ENCODE measurements at regions not wholly inside any gene's neighbourhood (a gene's known extent, or its start where the extent isn't known, plus 50 kb on each side); places are given as distances from the start of the nearest gene placed in this dataset.
"Not testable (repeated sequence)": the region's sequence is repeated elsewhere in the genome, so short reads cannot be mapped to it uniquely, and the experiment has no call there.

GRCh38 chr7:19351341-19352304, 206.4 kb upstream of the FERD3L start:
- Histone ChIP-seq H3K9me3 (ENCODE audit: control insufficient read depth in 2 of 2, insufficient read depth in 1 of 2, low read depth in 1 of 2, low read length in 1 of 2) (peaks cover 0 to 1% of the 10 kb centered on the region in 2 donors), H3K27me3 (ENCODE audit: control insufficient read depth in 3 of 3, insufficient read depth in 3 of 3, low read length in 3 of 3) (no peaks in the 10 kb centered on the region), H3K36me3 (ENCODE audit: control insufficient read depth in 3 of 3, insufficient read depth in 2 of 3, low read depth in 1 of 3, low read length in 3 of 3) (no peaks in the 10 kb centered on the region), H3K27ac (ENCODE audit: low read depth in 1 of 3, low read length in 2 of 3) (no peak overlapping the region), H3K4me1 (ENCODE audit: control insufficient read depth in 3 of 3, insufficient read depth in 2 of 3, low read depth in 1 of 3, low read length in 2 of 3) (no peaks in the 10 kb centered on the region), H3K4me3 (ENCODE audit: low read depth in 1 of 3, low read length in 3 of 3) (no peak overlapping the region)
- DNase-seq, result no peak
- WGBS, 3 donors, result 82 to 84% (median 83%) methylated on average over 4 of the region's 4 CpGs
- no peak for FAIRE-seq

GRCh38 chr7:19339512-19339911, 194.3 kb upstream of the FERD3L start:
- Histone ChIP-seq H3K27me3 (ENCODE audit: control insufficient read depth in 3 of 3, insufficient read depth in 3 of 3, low read length in 3 of 3) (no peaks in the 10 kb centered on the region), H3K27ac (ENCODE audit: low read depth in 1 of 3, low read length in 2 of 3) (no peak overlapping the region), H3K9me3 (ENCODE audit: control insufficient read depth in 2 of 2, insufficient read depth in 1 of 2, low read depth in 1 of 2, low read length in 1 of 2) (peaks cover 1 to 10% of the 10 kb centered on the region in 2 donors), H3K4me3 (ENCODE audit: low read depth in 1 of 3, low read length in 3 of 3) (no peak overlapping the region), H3K36me3 (ENCODE audit: control insufficient read depth in 3 of 3, insufficient read depth in 2 of 3, low read depth in 1 of 3, low read length in 3 of 3) (no peaks in the 10 kb centered on the region), H3K4me1 (ENCODE audit: control insufficient read depth in 3 of 3, insufficient read depth in 2 of 3, low read depth in 1 of 3, low read length in 2 of 3) (no peaks in the 10 kb centered on the region)
- DNase-seq, result no peak
- no peak for FAIRE-seq
- WGBS, 3 donors, result 85 to 94% (median 88%) methylated on average over 11 of the region's 11 CpGs

GRCh38 chr7:19338512-19338911, 193.3 kb upstream of the FERD3L start:
- 84 to 88% (median 88%) methylated on average over 3 of the region's 3 CpGs for WGBS, 3 donors
- not testable (repeated sequence) for H3K4me3 ChIP-seq (ENCODE audit: low read depth in 1 of 3, low read length in 3 of 3); H3K36me3 ChIP-seq (ENCODE audit: control insufficient read depth in 3 of 3, insufficient read depth in 2 of 3, low read depth in 1 of 3, low read length in 3 of 3); FAIRE-seq; H3K27ac ChIP-seq (ENCODE audit: low read depth in 1 of 3, low read length in 2 of 3); H3K4me1 ChIP-seq (ENCODE audit: control insufficient read depth in 3 of 3, insufficient read depth in 2 of 3, low read depth in 1 of 3, low read length in 2 of 3); DNase-seq; H3K27me3 ChIP-seq (ENCODE audit: control insufficient read depth in 3 of 3, insufficient read depth in 3 of 3, low read length in 3 of 3)
- peaks cover 1 to 10% of the 10 kb centered on the region in 2 donors for H3K9me3 ChIP-seq (ENCODE audit: control insufficient read depth in 2 of 2, insufficient read depth in 1 of 2, low read depth in 1 of 2, low read length in 1 of 2)

- no peak overlapping the region for H3K27ac ChIP-seq (ENCODE audit: low read depth in 1 of 3, low read length in 2 of 3)
- WGBS, 3 donors, result 67 to 68% (median 68%) methylated on average over 2 of the region's 2 CpGs
- no peaks in the 10 kb centered on the region for H3K27me3 ChIP-seq (ENCODE audit: control insufficient read depth in 3 of 3, insufficient read depth in 3 of 3, low read length in 3 of 3)
- FAIRE-seq (no peak), DNase-seq (no peak)
- H3K36me3 ChIP-seq (ENCODE audit: control insufficient read depth in 3 of 3, insufficient read depth in 2 of 3, low read depth in 1 of 3, low read length in 3 of 3), result no peaks in the 10 kb centered on the region
- H3K9me3 ChIP-seq (ENCODE audit: control insufficient read depth in 2 of 2, insufficient read depth in 1 of 2, low read depth in 1 of 2, low read length in 1 of 2), result peaks cover 1 to 10% of the 10 kb centered on the region in 2 donors
- no peak overlapping the region for H3K4me3 ChIP-seq (ENCODE audit: low read depth in 1 of 3, low read length in 3 of 3)
- no peaks in the 10 kb centered on the region for H3K4me1 ChIP-seq (ENCODE audit: control insufficient read depth in 3 of 3, insufficient read depth in 2 of 3, low read depth in 1 of 3, low read length in 2 of 3)
These were observed 191.7 kb upstream of the FERD3L start for GRCh38 chr7:19336836-19337383.

- Histone ChIP-seq H3K9me3 (ENCODE audit: control insufficient read depth in 2 of 2, insufficient read depth in 1 of 2, low read depth in 1 of 2, low read length in 1 of 2) (no peaks in the 10 kb centered on the region), H3K27ac (ENCODE audit: low read depth in 1 of 3, low read length in 2 of 3) (no peak overlapping the region), H3K27me3 (ENCODE audit: control insufficient read depth in 3 of 3, insufficient read depth in 3 of 3, low read length in 3 of 3) (no peaks in the 10 kb centered on the region), H3K4me3 (ENCODE audit: low read depth in 1 of 3, low read length in 3 of 3) (no peak overlapping the region), H3K4me1 (ENCODE audit: control insufficient read depth in 3 of 3, insufficient read depth in 2 of 3, low read depth in 1 of 3, low read length in 2 of 3) (no peaks in the 10 kb centered on the region), H3K36me3 (ENCODE audit: control insufficient read depth in 3 of 3, insufficient read depth in 2 of 3, low read depth in 1 of 3, low read length in 3 of 3) (no peaks in the 10 kb centered on the region)
- 88 to 91% (median 90%) methylated on average over 2 of the region's 2 CpGs for WGBS, 3 donors
- DNase-seq, result no peak
- no peak for FAIRE-seq
These were observed 188.5 kb upstream of the FERD3L start for GRCh38 chr7:19333706-19334105.

- H3K36me3 ChIP-seq (ENCODE audit: control insufficient read depth in 3 of 3, insufficient read depth in 2 of 3, low read depth in 1 of 3, low read length in 3 of 3), result no peaks in the 10 kb centered on the region
- no peak overlapping the region for H3K27ac ChIP-seq (ENCODE audit: low read depth in 1 of 3, low read length in 2 of 3)
- no peaks in the 10 kb centered on the region for H3K27me3 ChIP-seq (ENCODE audit: control insufficient read depth in 3 of 3, insufficient read depth in 3 of 3, low read length in 3 of 3)
- no peak overlapping the region for H3K4me3 ChIP-seq (ENCODE audit: low read depth in 1 of 3, low read length in 3 of 3)
- no peaks in the 10 kb centered on the region for H3K4me1 ChIP-seq (ENCODE audit: control insufficient read depth in 3 of 3, insufficient read depth in 2 of 3, low read depth in 1 of 3, low read length in 2 of 3)
- DNase-seq, result no peak
- no peak for FAIRE-seq
- H3K9me3 ChIP-seq (ENCODE audit: control insufficient read depth in 2 of 2, insufficient read depth in 1 of 2, low read depth in 1 of 2, low read length in 1 of 2), result no peaks in the 10 kb centered on the region
These were observed 181.8 kb upstream of the FERD3L start for GRCh38 chr7:19327018-19327417.

- Histone ChIP-seq H3K27me3 (ENCODE audit: control insufficient read depth in 3 of 3, insufficient read depth in 3 of 3, low read length in 3 of 3) (no peaks in the 10 kb centered on the region), H3K27ac (ENCODE audit: low read depth in 1 of 3, low read length in 2 of 3) (no peak overlapping the region), H3K4me3 (ENCODE audit: low read depth in 1 of 3, low read length in 3 of 3) (no peak overlapping the region), H3K36me3 (ENCODE audit: control insufficient read depth in 3 of 3, insufficient read depth in 2 of 3, low read depth in 1 of 3, low read length in 3 of 3) (no peaks in the 10 kb centered on the region), H3K9me3 (ENCODE audit: control insufficient read depth in 2 of 2, insufficient read depth in 1 of 2, low read depth in 1 of 2, low read length in 1 of 2) (peaks cover 0 to 1% of the 10 kb centered on the region in 2 donors), H3K4me1 (ENCODE audit: control insufficient read depth in 3 of 3, insufficient read depth in 2 of 3, low read depth in 1 of 3, low read length in 2 of 3) (no peaks in the 10 kb centered on the region)
- no peak for FAIRE-seq
- DNase-seq, result no peak
- WGBS, 3 donors, result 76 to 86% (median 79%) methylated on average over 2 of the region's 2 CpGs
These were observed 176.8 kb upstream of the FERD3L start for GRCh38 chr7:19322002-19322401.

- no peaks in the 10 kb centered on the region for H3K27me3 ChIP-seq (ENCODE audit: control insufficient read depth in 3 of 3, insufficient read depth in 3 of 3, low read length in 3 of 3)
- FAIRE-seq (no peak), DNase-seq (no peak)
- H3K36me3 ChIP-seq (ENCODE audit: control insufficient read depth in 3 of 3, insufficient read depth in 2 of 3, low read depth in 1 of 3, low read length in 3 of 3), result no peaks in the 10 kb centered on the region
- H3K27ac ChIP-seq (ENCODE audit: low read depth in 1 of 3, low read length in 2 of 3), result no peak overlapping the region
- H3K4me1 ChIP-seq (ENCODE audit: control insufficient read depth in 3 of 3, insufficient read depth in 2 of 3, low read depth in 1 of 3, low read length in 2 of 3), result no peaks in the 10 kb centered on the region
- H3K4me3 ChIP-seq (ENCODE audit: low read depth in 1 of 3, low read length in 3 of 3), result no peak overlapping the region
- 69 to 80% (median 69%) methylated on average over 5 of the region's 5 CpGs for WGBS, 3 donors
- H3K9me3 ChIP-seq (ENCODE audit: control insufficient read depth in 2 of 2, insufficient read depth in 1 of 2, low read depth in 1 of 2, low read length in 1 of 2), result peaks cover 0 to 1% of the 10 kb centered on the region in 2 donors
These were observed 173.1 kb upstream of the FERD3L start for GRCh38 chr7:19318287-19318686.
